GM18951 (cell line): ENCODE measurements at regions not wholly inside any gene's neighbourhood (a gene's known extent, or its start where the extent isn't known, plus 50 kb on each side); places are given as distances from the start of the nearest gene placed in this dataset.

ENCODE experiments used
- POLR2A ChIP-seq: IDR thresholded peaks from 4 replicates; pipeline ENCODE4 v1.6.1; 2011; ENCODE audit warnings: mild to moderate bottlenecking; ENCODE audit not compliant: insufficient read length, insufficient read depth; ENCODE audit errors: extremely low read depth
- in situ Hi-C: fragments of 300-500 bp; cut with MboI; formaldehyde crosslinking; loops from one replicate; pipeline ENCODE4 v1.12.0; 2022; ENCODE audit warnings: low sequenced_read_pairs, mixed read lengths, inconsistent platforms; ENCODE audit not compliant: unreplicated experiment

- no peak for TF ChIP-seq POLR2A
- in situ Hi-C loops, result no loop called here
Observed at GRCh38 chr1:34663031-34663430, 91.8 kb upstream of the GJB5 start.

- in situ Hi-C loops, result no loop called here
- no peak for TF ChIP-seq POLR2A
Observed at GRCh38 chr1:34668063-34668462, 86.8 kb upstream of the GJB5 start.

GRCh38 chr1:34670982-34671381 is 83.9 kb upstream of the GJB5 start:
- in situ Hi-C loops, result no loop called here
- no peak for TF ChIP-seq POLR2A

- TF ChIP-seq POLR2A, result no peak
- in situ Hi-C loops, result no loop called here
Observed at GRCh38 chr1:34671887-34672286, 83.0 kb upstream of the GJB5 start.

GRCh38 chr1:34681480-34682451 is 73.1 kb upstream of the GJB5 start:
- TF ChIP-seq POLR2A, result no peak
- in situ Hi-C loops, result no loop called here

- in situ Hi-C loops, result no loop called here
- no peak for TF ChIP-seq POLR2A
Observed at GRCh38 chr1:34682452-34683223, 72.2 kb upstream of the GJB5 start.

- no peak for TF ChIP-seq POLR2A
- in situ Hi-C loops, result no loop called here
Observed at GRCh38 chr1:34683616-34684015, 71.2 kb upstream of the GJB5 start.

GRCh38 chr1:34684266-34684665 is 70.6 kb upstream of the GJB5 start:
- no peak for TF ChIP-seq POLR2A
- in situ Hi-C loops, result no loop called here

- no peak for TF ChIP-seq POLR2A
- in situ Hi-C loops, result no loop called here
Observed at GRCh38 chr1:34685225-34685624, 69.6 kb upstream of the GJB5 start.

GRCh38 chr1:34686531-34686930 is 68.3 kb upstream of the GJB5 start:
- in situ Hi-C loops, result no loop called here
- no peak for TF ChIP-seq POLR2A

- in situ Hi-C loops, result no loop called here
- TF ChIP-seq POLR2A, result no peak
Observed at GRCh38 chr1:34688006-34688741, 66.7 kb upstream of the GJB5 start.

- no peak for TF ChIP-seq POLR2A
- in situ Hi-C loops, result no loop called here
Observed at GRCh38 chr1:34690269-34690668, 64.6 kb upstream of the GJB5 start.

GRCh38 chr1:34693081-34693480 is 61.8 kb upstream of the GJB5 start:
- in situ Hi-C loops, result no loop called here
- TF ChIP-seq POLR2A, result no peak
